ENCODE measurements at regions not wholly inside any gene's neighbourhood (a gene's known extent, or its start where the extent isn't known, plus 50 kb on each side); places are given as distances from the start of the nearest gene placed in this dataset.

DNA sequence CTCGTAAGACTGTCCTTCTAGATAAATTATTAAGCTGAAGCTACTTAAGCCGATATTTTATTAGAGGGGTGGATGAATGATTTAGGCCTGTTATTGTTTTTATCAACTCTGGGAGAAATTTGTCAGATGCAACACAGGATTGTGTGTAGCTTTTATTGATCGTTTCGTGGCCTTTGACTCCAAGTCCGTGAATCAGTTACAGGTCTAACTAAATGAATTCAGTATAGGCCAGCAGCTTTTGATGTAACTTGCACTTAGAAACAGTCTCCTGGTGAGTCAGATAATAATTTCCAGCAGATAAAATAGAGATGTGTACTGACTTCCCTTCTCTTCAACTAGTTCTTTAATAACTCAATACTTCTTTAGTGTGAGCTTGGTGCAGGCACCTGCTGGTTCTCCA lies 341.7 kb upstream of the SMIM30 start:
- no peak for DNase-seq (ENCODE audit: low spot score)

DNA sequence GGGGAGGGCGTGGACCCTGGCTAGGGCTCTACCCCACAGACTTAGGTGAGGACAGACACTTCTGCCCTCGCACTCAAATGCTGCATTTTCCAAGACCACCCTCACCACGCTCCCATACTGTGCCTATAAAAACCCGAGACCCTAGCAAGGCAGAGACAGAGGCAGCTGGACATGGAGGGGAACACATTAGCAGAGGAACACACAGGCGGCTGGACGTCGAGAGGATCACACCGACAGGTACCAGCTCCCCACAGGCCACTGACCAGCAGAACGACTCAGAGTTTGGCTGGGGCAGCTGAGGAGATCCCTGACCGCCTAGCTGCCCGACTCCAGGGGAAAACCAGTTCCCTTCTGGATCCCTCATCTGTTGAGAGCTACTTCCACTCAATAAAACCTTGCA lies 338.2 kb upstream of the SMIM30 start:
- DNase-seq (ENCODE audit: low spot score): no peak

DNA sequence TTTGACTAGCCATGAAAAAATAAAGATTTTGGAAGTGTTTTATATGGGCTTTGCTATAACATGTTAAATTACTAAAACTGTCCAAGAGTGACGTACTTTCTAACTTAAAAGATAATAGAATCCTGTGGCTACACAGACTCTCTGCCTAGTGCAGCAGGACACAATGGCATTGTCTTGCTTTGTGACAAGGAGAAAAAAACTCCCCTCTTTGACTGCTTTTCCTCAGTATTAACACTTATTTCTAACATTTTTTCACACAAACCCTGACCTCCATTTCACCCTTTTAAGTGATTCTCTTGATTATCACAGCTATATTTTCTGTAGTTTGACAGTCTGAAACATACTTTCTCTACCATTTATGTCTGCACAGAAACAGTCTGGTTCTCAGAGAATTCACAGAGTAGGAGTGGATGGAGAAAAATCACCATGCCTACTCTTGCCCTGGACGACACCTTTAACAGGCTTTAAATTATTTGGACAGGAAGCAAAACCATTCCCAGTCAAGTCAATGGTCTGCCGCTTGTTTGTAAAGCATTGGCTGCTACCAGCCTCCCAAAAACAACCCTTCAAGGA lies 336.3 kb upstream of the SMIM30 start:
- DNase-seq (ENCODE audit: low spot score): no peak

DNA sequence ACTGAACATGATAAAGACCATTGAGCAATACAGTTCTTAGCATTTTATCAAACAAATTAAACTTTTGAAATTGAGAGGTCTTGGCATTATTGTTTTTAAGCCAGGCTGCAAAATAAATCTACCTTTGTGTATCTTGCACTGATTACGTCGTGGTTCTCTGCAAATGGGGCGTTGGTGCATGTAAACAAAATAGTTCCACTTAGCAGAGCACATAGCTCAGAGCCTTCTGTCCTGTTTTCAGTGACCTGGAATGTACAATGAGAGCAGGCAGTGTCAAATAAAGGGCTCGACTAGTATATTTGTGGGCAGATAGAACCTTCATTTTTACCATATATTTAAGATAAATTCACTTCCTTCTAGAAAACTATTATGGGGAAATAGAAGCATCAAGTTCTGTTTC lies 333.9 kb upstream of the SMIM30 start:
- no peak for DNase-seq (ENCODE audit: low spot score)

- no peak for DNase-seq (ENCODE audit: low spot score)
Measured at GRCh38 chr7:113446791-113447190, 328.4 kb upstream of the SMIM30 start.

- DNase-seq (ENCODE audit: low spot score): no peak
Measured at GRCh38 chr7:113446391-113446790, 328.0 kb upstream of the SMIM30 start.

DNA sequence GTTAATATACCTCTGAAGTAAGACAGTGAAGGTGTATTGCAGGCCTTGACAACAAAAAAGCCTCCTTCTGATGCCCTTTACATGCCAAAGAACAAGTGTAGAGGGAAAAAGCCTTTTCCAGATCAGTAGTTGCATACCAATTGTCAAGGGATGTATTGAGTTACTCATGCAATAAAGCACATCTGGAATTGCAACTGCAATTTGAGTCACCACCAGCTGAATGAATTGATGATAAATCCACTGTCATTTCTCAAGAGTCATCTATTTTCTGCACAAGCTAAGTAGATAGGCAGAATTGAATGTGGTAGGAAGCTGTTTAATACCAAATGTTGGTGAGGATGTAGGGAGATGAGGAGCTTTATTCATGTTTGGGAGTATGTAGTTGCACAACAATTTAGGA lies 325.9 kb upstream of the SMIM30 start:
- DNase-seq (ENCODE audit: low spot score): no peak

DNA sequence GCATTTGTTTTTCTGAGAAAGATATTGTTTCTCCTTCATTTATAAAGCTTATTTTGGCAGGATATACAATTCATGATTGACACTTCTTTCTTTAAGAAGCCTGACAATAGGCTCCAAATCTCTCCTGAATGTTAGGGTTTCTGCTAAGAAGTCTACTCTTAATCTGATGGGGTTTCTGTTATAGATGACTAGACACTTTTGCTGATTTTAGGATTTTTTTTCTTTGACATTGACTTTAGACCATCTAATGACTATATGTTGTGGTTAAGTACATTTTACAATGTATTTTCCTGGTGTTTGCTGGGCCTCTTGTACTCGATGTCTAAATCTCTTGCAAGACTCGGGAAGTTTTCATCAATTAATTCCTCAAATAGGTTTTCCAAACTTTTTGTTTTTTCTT lies 321.8 kb upstream of the SMIM30 start:
- no peak for DNase-seq (ENCODE audit: low spot score)

- DNase-seq (ENCODE audit: low spot score): no peak
Measured at GRCh38 chr7:113431406-113431805, 313.1 kb upstream of the SMIM30 start.

- DNase-seq (ENCODE audit: low spot score): no peak
Measured at GRCh38 chr7:113424185-113424817, 305.9 kb upstream of the SMIM30 start.

GRCh38 chr7:113421696-113422330 lies 303.5 kb upstream of the SMIM30 start:
- DNase-seq (ENCODE audit: low spot score): peak; percentile 85

DNA sequence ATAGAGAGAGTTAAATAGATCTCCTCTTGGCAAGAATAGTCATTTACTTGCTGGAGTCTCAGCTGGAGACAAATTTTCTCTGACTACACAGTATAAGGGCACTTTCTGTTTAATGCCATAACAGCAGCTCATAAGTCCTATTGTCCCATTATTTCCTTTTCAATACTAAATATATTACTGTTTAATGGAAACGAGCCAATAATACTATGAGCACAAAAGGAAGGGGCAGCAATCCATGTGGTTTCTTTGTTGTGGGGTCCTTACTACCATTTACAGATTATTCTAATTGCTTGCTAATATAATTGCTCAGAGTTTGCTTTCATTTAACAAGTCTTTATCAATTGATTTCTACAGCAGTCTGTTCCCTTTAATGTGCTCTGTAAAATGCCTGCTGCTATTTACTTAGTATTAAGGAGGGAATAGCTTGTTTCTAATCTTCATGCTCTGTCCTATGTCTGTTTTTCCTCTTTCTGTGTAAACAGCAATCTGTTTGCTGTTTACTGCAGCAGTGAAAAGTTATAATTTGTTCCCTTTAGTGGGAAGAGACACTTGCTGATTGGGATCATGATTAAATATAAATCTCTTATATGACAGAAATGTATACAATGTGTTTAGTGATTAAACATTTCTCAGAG lies 296.2 kb upstream of the SMIM30 start:
- DNase-seq (ENCODE audit: low spot score): no peak

GRCh38 chr7:113412410-113412809 lies 294.1 kb upstream of the SMIM30 start:
- no peak for DNase-seq (ENCODE audit: low spot score)

DNA sequence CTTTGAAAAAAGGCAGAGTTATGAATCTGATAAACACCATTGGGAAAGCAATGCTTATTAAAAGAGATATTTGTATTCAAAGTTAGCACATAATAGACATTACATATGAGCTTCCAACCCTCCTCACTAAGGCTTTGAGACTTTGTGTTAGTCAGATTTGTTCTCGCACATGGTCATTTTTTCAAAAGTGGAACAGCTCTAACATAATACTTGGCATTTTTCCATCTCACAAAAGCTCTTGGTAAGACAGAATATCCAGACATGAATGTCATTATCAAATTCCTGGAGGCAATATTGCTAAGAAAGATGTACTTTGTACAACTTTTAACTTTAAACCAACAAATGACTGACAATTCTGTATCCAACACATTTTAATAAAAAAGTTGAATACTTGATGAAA lies 292.4 kb upstream of the SMIM30 start:
- DNase-seq (ENCODE audit: low spot score): no peak

GRCh38 chr7:113408999-113409398 lies 290.6 kb upstream of the SMIM30 start:
- DNase-seq (ENCODE audit: low spot score): no peak

GRCh38 chr7:113405296-113406056 lies 287.1 kb upstream of the SMIM30 start:
- DNase-seq (ENCODE audit: low spot score): no peak

DNA sequence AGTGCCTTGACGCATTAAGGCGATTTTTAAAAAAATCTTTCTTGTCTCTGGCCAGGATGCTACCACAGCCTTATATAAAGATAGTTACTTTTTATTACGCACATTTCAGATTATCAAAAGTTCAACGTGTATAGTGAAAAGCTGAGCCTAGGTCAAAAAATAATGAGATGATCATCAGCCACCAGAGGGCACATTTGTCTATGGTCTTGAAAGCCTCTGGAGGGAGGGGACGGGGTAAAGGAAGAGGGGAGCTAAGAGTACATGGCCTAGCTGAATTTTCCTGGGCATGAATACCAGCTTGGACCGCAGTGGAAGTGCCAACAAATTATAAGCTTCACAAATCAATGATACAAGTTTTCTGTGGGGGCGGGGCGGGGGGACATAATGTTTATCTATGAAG lies 285.9 kb upstream of the SMIM30 start:
- peak; percentile 5 for DNase-seq (ENCODE audit: low spot score)

DNA sequence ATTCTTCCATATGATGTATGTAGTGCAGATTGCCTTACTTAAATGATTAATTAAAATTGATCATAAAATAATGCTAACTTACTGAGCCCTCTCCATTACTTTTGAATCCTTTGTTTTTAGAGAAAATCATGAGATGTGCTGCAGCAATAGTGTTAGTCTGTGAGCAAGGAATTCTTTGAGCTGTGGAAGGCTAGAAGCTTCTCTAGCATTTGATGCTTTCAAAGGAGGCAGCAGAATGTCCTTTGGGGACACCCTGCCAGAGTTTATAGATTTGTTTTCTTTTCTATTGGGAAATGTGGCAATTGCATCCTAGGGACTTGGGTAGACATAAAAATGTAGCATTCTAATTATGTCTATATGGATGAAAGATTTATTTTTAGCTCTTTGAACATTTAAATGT lies 284.1 kb upstream of the SMIM30 start:
- DNase-seq (ENCODE audit: low spot score): no peak

GRCh38 chr7:113402005-113402404 lies 283.7 kb upstream of the SMIM30 start:
- DNase-seq (ENCODE audit: low spot score): no peak

DNA sequence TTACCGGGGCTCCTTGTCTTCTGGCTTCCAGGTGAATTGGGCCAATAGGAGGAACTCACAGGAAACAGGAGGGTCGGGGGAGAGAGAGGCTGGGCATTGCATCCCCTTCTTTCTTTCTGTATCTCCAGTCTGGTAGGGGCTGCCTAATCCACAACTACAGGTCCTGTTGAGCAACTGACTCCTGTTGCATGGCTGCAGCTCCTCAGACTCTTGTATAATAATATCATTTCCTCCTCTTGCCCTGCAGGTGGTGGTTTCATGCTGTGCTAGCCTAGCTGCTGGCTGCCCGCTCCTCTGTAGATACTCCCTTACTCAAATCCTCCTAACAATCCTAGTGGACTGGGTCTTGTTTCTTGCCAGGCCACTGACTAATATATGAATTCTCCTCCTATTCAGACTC lies 276.5 kb upstream of the SMIM30 start:
- DNase-seq (ENCODE audit: low spot score): peak; percentile 18

DNA sequence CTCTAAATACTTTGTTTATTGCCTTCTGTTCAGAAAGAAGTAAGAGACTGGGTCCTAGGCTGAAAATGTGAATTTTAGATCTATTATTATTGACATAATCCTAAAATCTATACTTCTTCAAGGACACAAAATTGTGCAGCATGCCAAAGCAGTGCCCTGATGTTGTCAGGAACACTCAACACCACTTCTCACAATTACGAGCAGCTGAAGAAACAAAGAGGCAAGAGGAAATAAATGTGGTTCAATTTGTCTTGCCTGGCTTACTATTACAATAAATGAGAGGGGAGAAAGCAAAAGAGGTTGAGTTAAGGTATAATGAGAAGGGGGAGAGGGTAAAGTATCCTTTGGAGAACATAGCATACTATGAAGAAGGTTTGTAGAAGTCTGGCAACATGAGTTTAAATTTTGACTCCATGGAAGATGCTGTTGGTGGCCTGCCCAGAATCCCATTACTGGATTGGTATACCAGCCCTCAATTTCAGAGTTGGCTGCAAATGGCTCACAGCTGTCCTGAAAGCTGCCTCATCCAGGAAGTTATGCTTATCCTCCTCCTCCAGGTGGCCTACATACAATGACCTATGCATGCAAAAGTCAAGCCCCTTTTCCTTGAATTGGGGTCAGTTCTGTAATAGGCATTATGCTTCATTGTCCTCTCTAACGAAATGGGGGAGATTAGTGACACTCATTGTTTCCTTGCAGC lies 274.6 kb upstream of the SMIM30 start:
- DNase-seq (ENCODE audit: low spot score): no peak

GRCh38 chr7:113392421-113392820 lies 274.1 kb upstream of the SMIM30 start:
- no peak for DNase-seq (ENCODE audit: low spot score)
